ENCODE measurements at regions not wholly inside any gene's neighbourhood (a gene's known extent, or its start where the extent isn't known, plus 50 kb on each side); places are given as distances from the start of the nearest gene placed in this dataset.

- TF ChIP-seq, protein P1, sequence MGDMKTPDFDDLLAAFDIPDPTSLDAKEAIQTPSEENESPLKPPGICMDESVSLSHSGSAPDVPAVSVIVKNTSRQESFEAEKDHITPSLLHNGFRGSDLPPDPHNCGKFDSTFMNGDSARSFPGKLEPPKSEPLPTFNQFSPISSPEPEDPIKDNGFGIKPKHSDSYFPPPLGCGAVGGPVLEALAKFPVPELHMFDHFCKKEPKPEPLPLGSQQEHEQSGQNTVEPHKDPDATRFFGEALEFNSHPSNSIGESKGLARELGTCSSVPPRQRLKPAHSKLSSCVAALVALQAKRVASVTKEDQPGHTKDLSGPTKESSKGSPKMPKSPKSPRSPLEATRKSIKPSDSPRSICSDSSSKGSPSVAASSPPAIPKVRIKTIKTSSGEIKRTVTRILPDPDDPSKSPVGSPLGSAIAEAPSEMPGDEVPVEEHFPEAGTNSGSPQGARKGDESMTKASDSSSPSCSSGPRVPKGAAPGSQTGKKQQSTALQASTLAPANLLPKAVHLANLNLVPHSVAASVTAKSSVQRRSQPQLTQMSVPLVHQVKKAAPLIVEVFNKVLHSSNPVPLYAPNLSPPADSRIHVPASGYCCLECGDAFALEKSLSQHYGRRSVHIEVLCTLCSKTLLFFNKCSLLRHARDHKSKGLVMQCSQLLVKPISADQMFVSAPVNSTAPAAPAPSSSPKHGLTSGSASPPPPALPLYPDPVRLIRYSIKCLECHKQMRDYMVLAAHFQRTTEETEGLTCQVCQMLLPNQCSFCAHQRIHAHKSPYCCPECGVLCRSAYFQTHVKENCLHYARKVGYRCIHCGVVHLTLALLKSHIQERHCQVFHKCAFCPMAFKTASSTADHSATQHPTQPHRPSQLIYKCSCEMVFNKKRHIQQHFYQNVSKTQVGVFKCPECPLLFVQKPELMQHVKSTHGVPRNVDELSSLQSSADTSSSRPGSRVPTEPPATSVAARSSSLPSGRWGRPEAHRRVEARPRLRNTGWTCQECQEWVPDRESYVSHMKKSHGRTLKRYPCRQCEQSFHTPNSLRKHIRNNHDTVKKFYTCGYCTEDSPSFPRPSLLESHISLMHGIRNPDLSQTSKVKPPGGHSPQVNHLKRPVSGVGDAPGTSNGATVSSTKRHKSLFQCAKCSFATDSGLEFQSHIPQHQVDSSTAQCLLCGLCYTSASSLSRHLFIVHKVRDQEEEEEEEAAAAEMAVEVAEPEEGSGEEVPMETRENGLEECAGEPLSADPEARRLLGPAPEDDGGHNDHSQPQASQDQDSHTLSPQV (IDR thresholded peaks at IDR 0.05) = no peak
- TF ChIP-seq ZNF384 (IDR thresholded peaks at IDR 0.05; ENCODE audit: borderline replicate concordance, low read depth, low read length) = no peak
Observed at GRCh38 chr4:129788486-129788885, 692.5 kb downstream of the C4orf33 start (continued).

GRCh38 chr4:129804461-129804981 lies 708.6 kb downstream of the C4orf33 start:
- DNase-seq (ENCODE audit: low read depth, low spot score) = no peak
- ATAC-seq = no peak
- intact Hi-C loops (cut with micrococcal nuclease; ENCODE audit: unreplicated experiment) = no loop called here
- FAIRE-seq = no peak
- H3K4me1 ChIP-seq (ENCODE audit: control insufficient read depth, insufficient read depth, low read length) = no peaks in the 10 kb centered on the region
- H3K9ac ChIP-seq (ENCODE audit: control insufficient read depth, insufficient read depth, low read length) = no peak overlapping the region
- ChIA-PET POLR2A (no interaction called here), CTCF (no interaction called here), SMC1A (ENCODE audit: uncharacterized antibody, unreplicated experiment) (no interaction called here), RAD21 (ENCODE audit: unreplicated experiment) (no interaction called here)
- no peak for TF ChIP-seq E2F8 (IDR thresholded peaks at IDR 0.05; ENCODE audit: low read depth, partially characterized antibody)
- no peak for TF ChIP-seq PBX3 (IDR thresholded peaks at IDR 0.05; ENCODE audit: insufficient replicate concordance, low read depth, low read length)
- no peak for TF ChIP-seq CBX5 (IDR thresholded peaks at IDR 0.05; ENCODE audit: low read depth)
- TF ChIP-seq NFYB (IDR thresholded peaks at IDR 0.05; ENCODE audit: insufficient read depth, low read depth, low read length) = no peak
- TF ChIP-seq MTA3 (IDR thresholded peaks at IDR 0.05; ENCODE audit: borderline replicate concordance, low read length) = no peak
- no peak for TF ChIP-seq SP1 (IDR thresholded peaks at IDR 0.05; ENCODE audit: low read depth, low read length)
- TF ChIP-seq FOXM1 (IDR thresholded peaks at IDR 0.05; ENCODE audit: low read depth, low read length) = no peak
- no peak for TF ChIP-seq ZNF687 (IDR thresholded peaks at IDR 0.05)
- H3K27me3 ChIP-seq (replicated peaks in 1 of 2; ENCODE audit: control insufficient read depth in 2 of 2, insufficient read depth in 2 of 2, low read length in 1 of 2) = no peaks in the 10 kb centered on the region
- no peaks in the 10 kb centered on the region for H4K20me1 ChIP-seq (ENCODE audit: control insufficient read depth, insufficient read depth)
- no peaks in the 10 kb centered on the region for H3K79me2 ChIP-seq (ENCODE audit: control insufficient read depth, insufficient read depth, low read length)
- no peak overlapping the region for H2AFZ ChIP-seq (ENCODE audit: control insufficient read depth, low read depth, low read length)
- 31% methylated on average over 5 of the region's 5 CpGs for WGBS (ENCODE audit: insufficient coverage, insufficient replicate concordance, low lambda C conversion rate, missing lambda C conversion rate)
- in situ Hi-C loops (cut with MboI) = no loop called here
- BruUV-seq (replicated peaks) = no TSS peak
- no peak overlapping the region for H3K4me2 ChIP-seq (ENCODE audit: control insufficient read depth, insufficient read depth)
- H3K27ac ChIP-seq (ENCODE audit: control insufficient read depth, insufficient read depth) = no peak overlapping the region
- no peaks in the 10 kb centered on the region for H3K9me3 ChIP-seq (replicated peaks; ENCODE audit: control insufficient read depth, insufficient read depth, low read length)
- no peaks in the 10 kb centered on the region for H3K36me3 ChIP-seq (ENCODE audit: control insufficient read depth in 2 of 2, insufficient read depth in 2 of 2, low read length in 1 of 2)
- H3K4me3 ChIP-seq = no peak overlapping the region

Data from GM12878 (cell line).